AG10803 (cell line): ENCODE measurements at regions not wholly inside any gene's neighbourhood (a gene's known extent, or its start where the extent isn't known, plus 50 kb on each side); places are given as distances from the start of the nearest gene placed in this dataset.

Source experiments
- DNase-seq: peaks from one replicate; pipeline ENCODE4 v3.0.0; 2010; ENCODE audit warnings: low read depth
- H3K4me3 ChIP-seq: 2 replicates; pipeline ENCODE4 v1.5.1; 2011; ENCODE audit warnings: mild to moderate bottlenecking, low read length, control low read depth
- CTCF ChIP-seq: conservative IDR thresholded peaks from 2 replicates; pipeline ENCODE4 v1.5.1; 2011; ENCODE audit warnings: mild to moderate bottlenecking, low read length, control low read depth, inconsistent platforms

- no peak overlapping the region for H3K4me3 ChIP-seq
- no peak for DNase-seq
- TF ChIP-seq CTCF = no peak
These were observed 115.0 kb upstream of the ZNF507 start for GRCh38 chr19:32230441-32230840.

- no peak for TF ChIP-seq CTCF
- DNase-seq = no peak
- H3K4me3 ChIP-seq = no peak overlapping the region
These were observed 114.4 kb upstream of the ZNF507 start for GRCh38 chr19:32231020-32231419.

GRCh38 chr19:32231691-32232090, 113.7 kb upstream of the ZNF507 start:
- no peak for TF ChIP-seq CTCF

GRCh38 chr19:32232449-32232848, 113.0 kb upstream of the ZNF507 start:
- no peak for DNase-seq
- no peak overlapping the region for H3K4me3 ChIP-seq
- no peak for TF ChIP-seq CTCF

More at GRCh38 chr19:32231691-32232090, 113.7 kb upstream of the ZNF507 start:
- no peak for DNase-seq
- no peak overlapping the region for H3K4me3 ChIP-seq

- no peak overlapping the region for H3K4me3 ChIP-seq
- TF ChIP-seq CTCF = no peak
- no peak for DNase-seq
These were observed 112.3 kb upstream of the ZNF507 start for GRCh38 chr19:32233091-32233490.

GRCh38 chr19:32233885-32234284, 111.5 kb upstream of the ZNF507 start:
- no peak overlapping the region for H3K4me3 ChIP-seq
- DNase-seq = no peak
- no peak for TF ChIP-seq CTCF

GRCh38 chr19:32234663-32235217, 110.7 kb upstream of the ZNF507 start:
- no peak overlapping the region for H3K4me3 ChIP-seq
- no peak for TF ChIP-seq CTCF
- no peak for DNase-seq
